ENCODE measurements at regions not wholly inside any gene's neighbourhood (a gene's known extent, or its start where the extent isn't known, plus 50 kb on each side); places are given as distances from the start of the nearest gene placed in this dataset.

DNA sequence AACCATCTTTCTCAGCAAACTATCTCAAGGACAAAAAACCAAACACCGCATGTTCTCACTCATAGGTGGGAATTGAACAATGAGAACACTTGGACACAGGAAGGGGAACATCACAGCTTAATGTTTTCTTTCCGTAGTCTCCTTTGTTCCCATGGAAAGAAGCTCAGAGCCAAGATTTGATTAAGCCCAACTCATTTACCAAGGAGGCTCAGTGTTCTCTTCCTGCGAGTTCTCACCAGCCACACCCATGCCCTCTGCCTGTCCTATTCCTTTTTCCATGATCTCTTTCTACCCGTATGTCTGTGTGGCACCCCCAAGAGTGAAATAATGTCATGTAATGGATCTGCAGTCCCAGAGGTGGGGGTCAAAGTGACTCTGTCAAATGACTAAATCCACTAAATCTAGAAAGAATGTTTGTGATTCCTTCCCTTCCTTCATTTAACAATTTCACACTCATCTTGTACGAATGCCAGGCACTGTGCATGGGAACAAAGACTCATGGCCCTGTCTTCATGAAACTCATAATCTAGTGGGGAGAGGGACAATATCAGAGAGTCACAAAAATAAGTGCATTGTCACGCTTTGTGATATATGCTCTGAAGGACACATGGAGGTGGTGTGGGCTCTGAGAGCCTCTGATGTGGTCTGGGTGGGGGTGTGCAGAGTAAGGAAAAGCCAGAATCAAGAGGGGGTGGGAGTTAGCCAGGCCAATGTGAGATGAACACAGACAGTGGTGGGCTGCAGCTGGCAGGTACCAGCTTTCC is 292.1 kb downstream of the CDC5L start:
- no peak for DNase-seq (ENCODE audit: low spot score)

DNA sequence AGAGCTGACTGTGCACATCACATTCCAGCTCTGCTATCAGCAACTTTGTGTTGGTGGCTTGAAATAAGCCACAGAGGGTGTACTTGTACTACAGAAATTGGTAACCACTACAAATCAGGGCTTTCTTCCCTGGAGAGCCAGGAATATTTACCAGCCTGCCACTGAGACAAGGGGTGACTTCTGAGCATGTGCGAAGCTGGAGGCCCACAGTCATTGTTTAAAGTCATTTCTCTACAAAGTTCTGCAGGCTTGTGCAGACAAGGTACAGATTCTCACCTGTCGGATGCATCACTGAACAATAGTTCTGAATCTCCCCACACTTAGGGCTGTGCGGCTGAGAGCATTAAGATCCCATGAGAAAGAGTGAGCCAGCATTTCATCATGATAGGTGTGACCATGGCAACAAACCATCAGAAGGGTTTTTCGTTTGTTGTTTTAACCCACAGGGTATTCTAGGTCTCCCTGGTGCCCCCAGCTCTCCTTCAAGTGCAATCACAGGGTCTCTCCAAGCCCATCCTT is 292.8 kb downstream of the CDC5L start:
- DNase-seq (ENCODE audit: low spot score), result no peak

DNA sequence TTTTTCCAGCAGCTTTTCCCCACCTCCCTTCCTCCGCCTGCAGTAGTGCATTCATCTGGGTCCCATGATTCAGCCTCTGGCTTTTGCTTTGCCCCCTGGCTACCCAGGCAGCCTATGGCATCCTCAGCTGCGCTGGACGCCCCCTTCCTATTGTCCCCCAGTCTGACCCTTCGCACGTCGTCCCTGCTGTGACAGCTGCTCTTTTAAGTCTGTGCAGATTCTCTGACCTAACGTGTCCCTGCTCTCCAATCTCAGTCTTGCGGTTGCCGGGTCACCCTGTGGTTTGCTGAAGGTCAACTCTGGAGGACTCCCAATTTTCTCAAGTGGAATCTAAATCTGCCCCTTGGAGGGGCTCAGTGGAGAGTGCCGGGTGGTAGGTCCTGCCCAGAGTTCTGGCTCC is 294.3 kb downstream of the CDC5L start:
- no peak for DNase-seq (ENCODE audit: low spot score)

DNA sequence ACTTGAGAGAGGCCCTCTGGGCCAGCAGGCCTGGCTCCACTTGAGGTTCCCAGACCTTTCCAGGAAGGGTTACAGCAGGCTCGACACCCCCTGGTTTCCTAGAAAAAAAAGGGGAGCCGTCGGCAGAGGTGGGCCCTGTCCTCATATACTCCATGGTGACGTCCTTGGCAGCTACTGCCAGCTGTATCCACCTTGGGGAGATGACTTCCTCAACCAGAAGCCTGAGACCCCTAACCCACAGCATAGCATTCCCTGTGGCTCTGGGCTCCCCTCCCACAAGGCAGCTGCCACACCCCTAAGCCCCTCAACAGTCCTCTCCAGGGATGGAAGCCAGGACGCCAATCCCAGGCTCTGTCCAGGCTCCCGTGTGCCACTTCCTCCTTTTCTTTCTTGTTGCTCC is 294.8 kb downstream of the CDC5L start:
- no peak for DNase-seq (ENCODE audit: low spot score)

DNA sequence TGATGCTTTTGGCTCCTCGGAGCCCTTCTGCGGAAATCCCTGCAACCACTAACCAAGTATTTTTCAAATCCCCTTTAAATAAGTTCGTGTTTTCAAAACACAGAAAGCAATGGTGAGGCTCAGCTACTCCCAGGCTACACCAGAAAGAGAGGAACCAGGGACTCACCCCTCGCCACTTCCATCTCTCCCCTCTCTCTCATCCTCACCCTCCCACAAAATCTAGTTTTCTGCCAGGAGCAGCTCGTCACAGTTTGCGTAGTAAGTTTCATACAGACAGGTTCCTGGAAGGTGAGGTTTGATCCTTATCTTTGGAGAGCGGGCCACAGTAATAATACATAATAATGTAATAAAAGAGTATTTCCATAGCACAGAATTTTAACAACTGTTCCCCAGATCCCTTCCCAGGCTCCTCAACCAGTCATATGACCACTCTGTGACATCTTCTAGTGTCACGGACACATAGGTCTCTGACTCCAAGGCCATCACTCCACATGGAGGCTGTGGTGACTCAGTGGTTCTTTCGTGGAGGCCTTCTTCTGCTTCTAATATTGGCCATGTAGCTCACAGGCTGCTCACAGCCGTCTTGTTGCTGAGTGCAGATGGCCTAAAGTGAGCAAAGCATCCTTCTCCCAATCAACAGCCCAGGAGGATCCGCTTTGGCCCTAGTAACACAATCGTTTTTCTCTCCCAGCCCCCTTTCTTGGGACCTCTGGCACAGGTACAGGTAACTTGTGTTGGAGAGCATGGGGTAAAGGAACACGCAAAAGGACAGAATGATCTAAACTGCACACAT is 295.7 kb downstream of the CDC5L start:
- DNase-seq (ENCODE audit: low spot score), result no peak

DNA sequence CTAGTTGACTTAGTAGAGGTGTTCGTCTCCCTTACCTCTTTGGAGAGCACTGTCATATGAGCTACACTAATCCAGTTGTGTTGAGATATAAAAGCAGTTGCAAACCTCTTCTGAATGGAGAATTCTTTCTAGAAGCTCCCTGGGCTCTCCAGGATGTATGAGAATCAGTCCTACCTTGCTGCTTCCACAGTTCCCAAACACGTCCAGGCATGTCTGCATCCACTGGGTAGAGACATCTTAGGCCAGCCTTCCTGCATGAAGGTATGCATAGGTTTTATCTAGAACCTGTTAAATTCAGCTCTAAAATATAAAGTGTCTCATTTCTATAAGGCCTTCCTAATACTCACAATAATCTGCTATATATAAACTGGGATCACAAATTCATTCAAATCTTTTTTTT is 297.7 kb downstream of the CDC5L start:
- DNase-seq (ENCODE audit: low spot score), result no peak

DNA sequence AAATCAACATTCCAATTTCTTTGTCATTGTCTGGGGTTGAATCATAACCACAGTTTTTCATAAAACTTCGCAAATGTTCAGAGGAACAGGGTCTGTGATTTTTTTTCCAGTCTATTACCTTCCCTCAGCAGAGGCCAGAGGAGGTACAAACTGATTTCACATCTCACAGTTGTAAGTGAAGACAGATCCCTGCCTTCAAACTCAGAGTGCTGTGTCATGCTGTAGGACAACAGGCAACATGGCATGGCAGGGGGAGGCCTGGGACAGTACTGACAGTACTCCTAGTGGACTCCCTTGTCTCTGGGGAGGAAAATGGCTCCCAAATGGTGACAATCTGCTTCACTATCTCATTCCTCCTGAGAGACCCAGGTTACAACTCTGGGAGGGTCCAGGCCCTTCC is 308.6 kb downstream of the CDC5L start:
- DNase-seq (ENCODE audit: low spot score), result no peak

DNA sequence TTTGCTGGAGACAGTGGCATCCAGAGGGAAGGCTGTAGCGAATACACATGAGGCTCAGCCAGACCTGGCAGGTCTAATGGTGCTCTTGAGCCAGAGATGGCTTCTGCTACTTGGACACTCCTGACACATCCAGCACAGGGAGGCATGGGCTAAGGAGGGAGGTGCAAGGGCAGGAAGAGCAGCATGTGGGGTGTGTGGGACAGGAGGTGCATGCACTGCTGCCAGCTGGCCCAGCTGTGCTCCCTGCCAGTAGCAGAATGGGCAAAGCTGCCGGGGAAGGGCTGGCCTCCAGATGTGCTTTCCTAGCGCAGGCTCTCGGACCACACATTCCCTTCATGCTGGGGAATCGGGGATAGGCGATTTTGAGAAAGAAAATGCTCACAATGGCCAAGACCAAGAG is 309.2 kb downstream of the CDC5L start:
- no peak for DNase-seq (ENCODE audit: low spot score)

DNA sequence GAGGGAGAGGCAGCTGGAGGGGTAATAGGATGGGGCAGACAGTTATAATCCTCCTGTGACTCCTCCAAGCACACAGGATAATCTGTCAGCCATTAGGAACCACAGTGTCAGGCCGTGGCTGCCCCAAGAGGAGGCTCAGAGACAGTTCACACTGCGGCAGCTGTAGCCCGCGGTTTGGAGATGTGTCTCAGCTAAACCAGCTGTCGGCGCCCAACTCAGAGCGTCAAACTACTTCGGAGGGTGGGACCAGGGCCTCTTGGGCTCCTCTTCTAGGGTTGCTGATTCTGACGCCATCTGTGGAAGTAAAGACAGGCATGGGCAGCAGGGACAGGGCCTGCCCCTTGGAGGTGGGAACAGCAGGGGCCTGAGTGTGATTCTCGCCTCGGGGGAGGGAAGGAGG is 309.8 kb downstream of the CDC5L start:
- no peak for DNase-seq (ENCODE audit: low spot score)

DNA sequence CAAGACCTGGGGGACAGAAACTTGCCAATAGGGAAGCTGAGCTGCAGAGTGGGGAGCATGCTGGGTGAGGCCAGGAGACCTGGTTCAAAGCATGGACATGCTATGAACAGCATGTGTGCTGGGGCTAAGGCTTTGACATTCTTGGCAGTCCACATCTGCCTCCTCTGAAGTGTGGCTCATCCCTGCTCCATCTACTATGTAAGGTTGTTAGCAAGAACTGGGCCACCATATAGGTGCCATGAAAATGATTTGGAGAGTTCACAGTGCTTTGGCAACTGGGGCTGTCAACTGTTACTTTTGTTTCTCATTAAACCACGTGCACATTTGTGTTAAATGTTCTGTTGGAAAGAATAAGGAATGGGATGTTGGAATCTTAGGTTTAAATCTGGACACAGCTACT is 311.1 kb downstream of the CDC5L start:
- no peak for DNase-seq (ENCODE audit: low spot score)

DNA sequence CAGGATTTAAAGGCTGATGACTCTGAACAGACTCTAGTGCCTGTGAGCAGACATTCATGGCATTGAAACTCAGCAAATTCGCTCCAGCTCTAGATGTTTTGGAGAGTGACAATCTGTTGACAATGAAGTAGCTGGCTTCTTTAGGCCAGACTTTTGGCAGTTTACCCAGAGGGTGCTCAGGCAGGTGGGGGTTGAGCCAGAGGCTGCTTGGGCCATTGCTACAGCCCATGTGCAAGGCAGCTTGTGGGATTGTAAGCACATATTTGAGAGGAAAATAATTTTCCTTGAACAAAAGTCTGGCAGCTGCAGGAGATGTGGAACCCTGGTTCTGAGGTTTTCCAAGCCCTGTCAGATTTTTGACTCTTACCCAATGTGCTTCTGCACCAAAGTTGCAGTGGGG is 311.6 kb downstream of the CDC5L start:
- no peak for DNase-seq (ENCODE audit: low spot score)

DNA sequence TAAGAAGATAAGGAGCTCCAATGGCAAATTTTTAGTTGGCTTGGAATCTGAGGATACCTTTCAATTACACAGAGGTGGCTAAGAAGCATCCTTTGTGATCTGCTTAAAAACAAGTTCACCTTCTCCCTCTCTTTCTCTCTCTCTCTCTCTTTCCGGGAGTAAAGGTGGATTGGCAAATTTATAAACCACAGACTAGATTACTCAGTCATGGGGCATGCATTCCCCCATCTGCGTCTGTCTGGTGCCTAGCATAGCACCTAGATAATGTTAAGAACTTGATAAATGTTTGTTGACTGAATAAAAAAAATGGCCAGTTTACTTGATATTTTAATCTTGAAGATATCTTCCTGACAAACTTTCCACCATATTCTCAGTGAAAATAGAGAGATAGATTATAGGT is 312.3 kb downstream of the CDC5L start:
- DNase-seq (ENCODE audit: low spot score), result no peak

DNA sequence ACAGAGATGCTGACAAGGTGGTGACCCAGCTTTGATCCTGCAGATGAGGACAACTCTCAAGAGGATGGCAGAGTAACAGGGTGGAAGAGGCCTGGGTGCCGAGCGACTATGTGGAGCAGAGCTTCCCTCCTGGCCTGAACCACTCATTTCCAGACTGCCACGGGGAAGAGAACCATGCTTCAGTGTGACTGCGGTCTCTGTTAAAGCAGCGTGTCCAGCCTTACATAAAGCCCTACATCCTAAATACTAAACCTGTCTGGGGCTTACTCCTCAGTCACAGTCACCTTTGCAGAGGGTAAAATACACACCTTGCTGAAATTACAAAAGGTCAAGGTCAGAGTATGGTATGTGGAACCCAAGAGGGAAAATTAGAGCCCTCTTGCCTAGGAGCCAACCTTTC is 312.9 kb downstream of the CDC5L start:
- no peak for DNase-seq (ENCODE audit: low spot score)

DNA sequence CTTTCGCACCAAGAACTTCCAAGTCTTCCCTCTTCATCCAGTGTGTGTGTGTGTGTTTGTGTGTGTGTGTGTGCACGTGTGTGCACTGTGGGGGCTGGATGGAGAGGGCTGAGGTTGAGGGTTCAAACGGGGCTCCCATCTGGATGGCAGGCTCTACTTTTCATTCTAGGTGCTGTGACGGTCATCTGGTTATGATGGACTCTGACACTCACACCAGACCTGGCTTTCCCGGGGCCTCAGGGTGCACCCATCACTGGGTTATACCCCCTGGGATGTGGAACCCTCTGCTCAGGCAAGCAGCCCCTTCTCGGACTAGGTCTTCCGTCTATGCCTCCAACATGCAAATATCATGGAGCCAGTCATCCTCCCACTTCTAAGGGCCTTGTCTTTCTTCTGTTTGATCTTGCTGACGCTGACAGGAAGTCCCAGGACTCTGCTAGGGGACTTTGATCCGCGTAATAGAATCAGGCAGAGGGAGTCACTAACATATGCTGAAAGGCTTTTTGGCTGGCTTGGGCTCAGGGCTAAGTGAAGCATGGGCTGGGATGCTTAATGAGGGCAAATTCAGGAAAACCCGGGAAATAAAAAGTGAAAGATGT is 313.6 kb downstream of the CDC5L start:
- DNase-seq (ENCODE audit: low spot score), result no peak

DNA sequence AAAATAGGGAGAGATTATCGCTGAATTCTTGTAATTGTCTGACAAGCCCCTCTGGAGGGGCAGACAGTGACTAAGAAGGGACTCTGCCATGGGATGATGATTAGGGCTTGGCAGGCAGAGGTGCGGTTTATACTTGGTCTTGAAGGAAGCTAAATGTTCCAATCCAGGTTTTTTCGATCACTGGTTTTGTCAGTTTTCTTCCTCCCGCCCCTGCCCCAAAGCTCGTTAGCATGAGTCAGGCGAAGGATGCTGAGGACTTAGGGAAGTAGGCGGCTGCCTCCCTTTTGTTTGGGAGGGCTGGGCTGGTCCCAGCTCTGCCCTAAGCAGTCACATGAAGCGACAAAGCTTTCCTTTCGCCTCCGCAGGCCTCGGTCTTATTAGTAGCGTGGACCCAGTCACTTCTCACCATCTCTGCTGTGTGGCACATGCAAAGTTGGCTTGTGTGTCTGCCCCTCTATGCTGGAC is 314.2 kb downstream of the CDC5L start:
- no peak for DNase-seq (ENCODE audit: low spot score)

DNA sequence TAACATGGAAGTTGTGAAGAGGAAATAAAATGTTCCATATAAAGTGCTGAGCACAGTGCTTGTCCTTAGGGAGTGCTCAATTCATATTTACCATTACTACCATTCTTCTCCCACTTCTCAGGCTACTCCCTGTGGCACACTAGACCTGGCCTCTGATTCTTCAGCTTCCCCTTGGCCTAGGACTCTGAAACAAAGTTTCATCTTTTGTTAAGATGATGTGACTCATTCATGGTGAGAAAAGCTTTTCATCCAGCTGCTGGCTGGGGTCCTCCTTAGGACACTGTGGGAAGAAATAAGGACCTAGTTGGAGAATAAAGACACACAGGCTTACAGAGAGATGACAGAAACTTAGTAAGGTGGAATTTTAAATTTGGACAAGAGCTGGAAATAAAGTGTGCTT is 314.8 kb downstream of the CDC5L start:
- DNase-seq (ENCODE audit: low spot score), result no peak

DNA sequence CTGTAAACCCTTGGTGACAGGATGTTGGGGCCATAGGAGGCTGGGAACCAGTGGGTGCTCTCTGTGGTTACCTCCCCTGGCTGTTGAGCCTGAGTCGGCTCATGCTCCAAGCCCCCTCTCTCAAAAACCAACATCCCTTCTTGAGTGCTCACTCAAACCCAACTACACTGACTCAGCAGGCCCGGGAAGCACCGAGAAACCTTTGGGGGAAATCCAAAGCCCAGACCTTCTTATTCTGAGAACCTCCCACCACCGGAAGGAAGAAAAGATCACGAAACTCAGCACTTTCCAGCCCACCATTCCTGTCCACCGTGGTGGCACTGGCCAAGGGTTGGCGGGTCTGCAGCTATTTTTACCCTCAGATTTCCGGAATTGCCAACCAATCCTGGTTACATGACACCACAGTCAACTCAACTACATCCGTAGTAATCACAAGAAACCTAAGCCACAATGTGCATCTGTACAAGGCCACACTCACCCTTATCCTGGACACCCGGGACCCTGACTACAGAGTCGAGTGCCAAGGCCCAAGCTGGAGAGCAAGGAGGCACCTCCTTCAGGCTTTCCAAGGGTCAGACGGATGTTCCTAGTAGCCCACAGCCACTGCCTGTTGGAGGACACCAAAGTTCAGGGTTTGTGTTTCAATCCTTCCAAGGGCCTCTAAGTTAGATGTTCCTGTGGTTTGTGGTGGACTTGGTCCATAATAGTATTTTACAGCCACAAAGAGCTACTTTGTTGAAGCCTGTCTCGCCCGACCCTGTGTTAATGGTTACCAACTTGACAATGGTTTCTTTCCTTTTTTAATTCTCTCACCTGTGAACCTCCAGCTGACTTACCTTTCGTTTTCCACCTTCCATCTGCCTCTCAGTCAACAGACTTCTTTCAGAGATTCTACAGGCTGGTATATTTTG is 317.0 kb downstream of the CDC5L start:
- DNase-seq (ENCODE audit: low spot score), result no peak

DNA sequence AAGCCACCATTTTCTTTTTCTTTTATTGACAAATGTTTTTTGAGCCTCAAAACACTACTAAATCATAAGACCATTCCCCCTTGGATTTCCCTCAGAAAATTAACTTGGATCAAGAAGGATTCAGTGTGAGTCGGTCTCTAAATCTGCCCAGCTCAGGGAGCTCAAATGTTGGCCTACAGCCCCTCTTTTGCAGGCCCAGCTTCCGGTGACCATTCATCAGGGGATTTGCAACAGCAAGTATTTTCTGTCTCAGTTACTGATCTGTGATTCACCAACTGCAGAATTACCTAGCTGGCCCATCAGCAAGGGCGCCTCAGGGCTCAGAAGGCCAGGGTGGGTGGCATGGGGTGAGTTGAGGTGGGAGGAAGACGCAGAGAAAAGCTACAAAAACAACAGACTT is 318.1 kb downstream of the CDC5L start:
- no peak for DNase-seq (ENCODE audit: low spot score)

DNA sequence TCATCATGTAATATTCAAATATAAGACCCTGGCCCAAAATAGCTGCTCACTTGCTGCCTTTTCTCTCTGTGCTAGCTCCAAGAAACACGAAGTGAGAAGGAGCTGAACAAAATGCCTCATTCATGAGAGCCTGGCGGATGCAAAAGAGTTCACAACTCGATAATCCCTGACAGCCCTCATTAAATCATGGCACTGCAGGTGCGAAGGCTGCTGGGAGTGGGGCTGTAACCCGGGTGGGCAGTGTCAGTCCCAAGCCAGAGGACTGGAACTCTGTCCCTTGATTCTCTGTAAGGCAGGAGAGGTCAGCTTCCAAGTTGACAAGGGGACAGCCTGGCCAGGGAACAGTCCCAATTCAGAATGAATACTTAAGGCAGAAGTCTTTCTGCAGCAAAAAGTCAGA is 318.5 kb downstream of the CDC5L start:
- DNase-seq (ENCODE audit: low spot score), result no peak

DNA sequence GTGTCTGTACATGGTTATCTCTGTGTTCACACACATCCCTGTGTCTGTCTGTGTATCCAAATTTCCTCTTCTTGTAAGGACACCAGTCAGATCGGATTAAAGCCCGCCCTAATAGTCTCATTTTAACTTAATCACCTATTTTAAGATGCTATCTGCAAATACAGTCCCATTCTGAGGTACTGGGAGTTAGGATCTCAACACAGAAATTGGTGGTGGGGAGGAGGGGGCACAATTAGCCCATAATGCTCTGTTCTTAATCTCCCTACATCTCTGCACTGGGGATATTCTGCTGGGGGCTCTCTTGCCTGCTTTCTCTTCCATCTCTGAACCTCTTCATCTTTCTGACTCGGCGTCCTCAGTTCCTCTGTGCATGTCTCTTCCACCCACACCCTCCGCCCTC is 320.7 kb downstream of the CDC5L start:
- no peak for DNase-seq (ENCODE audit: low spot score)

DNA sequence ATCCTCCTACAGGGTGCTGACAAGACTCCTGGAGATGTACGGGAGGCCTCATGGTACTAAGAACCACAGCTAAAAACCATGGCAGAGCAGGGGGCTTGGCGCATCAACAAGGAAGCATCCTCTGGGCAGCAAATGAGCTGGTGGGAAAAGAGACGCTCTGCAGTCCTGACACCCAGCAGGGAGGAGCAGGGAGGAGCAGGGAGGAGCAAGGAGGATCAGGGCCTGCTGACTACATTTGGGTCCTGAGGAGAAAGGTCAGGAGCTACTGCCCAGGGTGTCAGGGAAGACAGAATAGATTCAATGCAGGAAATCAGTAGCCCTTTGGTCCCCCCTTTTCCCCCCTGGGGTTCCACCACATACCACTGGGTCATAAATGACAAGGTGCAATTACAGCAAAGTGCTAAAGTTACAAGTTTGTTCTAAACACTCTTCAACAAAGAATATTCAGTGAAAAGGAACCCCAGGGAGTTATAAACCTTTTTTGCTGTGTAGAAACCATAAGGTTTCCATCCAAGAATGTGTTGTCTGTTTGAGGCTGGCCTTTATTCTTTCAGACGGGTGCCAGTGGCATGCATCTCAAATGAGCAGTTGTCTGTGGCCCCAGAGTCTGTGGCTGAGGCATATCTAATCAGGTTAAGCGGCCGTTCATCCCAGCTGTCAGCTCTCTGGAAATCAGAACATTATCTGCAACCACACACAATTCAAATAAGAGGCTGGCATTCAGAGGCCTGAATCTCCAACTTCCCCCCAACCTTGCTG is 325.0 kb downstream of the CDC5L start:
- no peak for DNase-seq (ENCODE audit: low spot score)

All from germinal center (tissue), 1 donor.